ENCODE measurements at regions not wholly inside any gene's neighbourhood (a gene's known extent, or its start where the extent isn't known, plus 50 kb on each side); places are given as distances from the start of the nearest gene placed in this dataset.

GRCh38 chr9:25308549-25308948, 369.7 kb downstream of the TUSC1 start:
- no peak for DNase-seq
- no peak overlapping the region for H3K56ac ChIP-seq (ENCODE audit: extremely low read depth, insufficient read depth, low read length)
- no peak for TF ChIP-seq CEBPB (IDR thresholded peaks at IDR 0.05; ENCODE audit: low read depth, low read length)
- H4K5ac ChIP-seq (ENCODE audit: low read depth, low read length) = no peak overlapping the region
- WGBS, 2 experiments (ENCODE audit: extremely low coverage in 2 of 2, insufficient read length in 1 of 2) = no CpG with 5 or more reads among the region's 1 CpG
- no peak overlapping the region for H3K4me3 ChIP-seq (ENCODE audit: insufficient read depth, low read depth, low read length)
- dilution Hi-C loops (cut with HindIII; ENCODE audit: low sequenced_read_pairs, unreplicated experiment) = no loop called here
- H2AFZ ChIP-seq (replicated peaks; ENCODE audit: low read length, poor library complexity) = no peak overlapping the region
- no peak overlapping the region for H3K27ac ChIP-seq (ENCODE audit: insufficient read depth, low read length)
- no peak overlapping the region for H4K8ac ChIP-seq (ENCODE audit: low read depth in 2 of 2, low read length in 2 of 2)
- H2BK20ac ChIP-seq (ENCODE audit: low read depth, low read length) = no peak overlapping the region
- H3K4ac ChIP-seq (ENCODE audit: low read depth, low read length) = no peak overlapping the region
- H3K36me3 ChIP-seq (ENCODE audit: control insufficient read depth, insufficient read depth, low read length) = no peaks in the 10 kb centered on the region
- ATAC-seq (ENCODE audit: low read depth) = no peak
- in situ Hi-C loops (cut with MboI; ENCODE audit: low sequenced_read_pairs) = no loop called here
- no peaks in the 10 kb centered on the region for H3K9me1 ChIP-seq (ENCODE audit: insufficient read depth, low read length)
- no peak overlapping the region for H3K9ac ChIP-seq (ENCODE audit: low read depth, low read length)
- peaks cover 2% of the 10 kb centered on the region; the same call in 1 of the 2 replicates for H3K9me3 ChIP-seq (ENCODE audit: control insufficient read depth, insufficient read depth, low read length)
- no peaks in the 10 kb centered on the region for H3K4me1 ChIP-seq (ENCODE audit: control insufficient read depth, insufficient read depth, low read length)
- CTCF ChIA-PET = interaction anchor here (0.6 kb wide), 1 partner anchor 1582 kb away, joined by 6 read pairs; no protein-coding TSS in a partner anchor
- no peak overlapping the region for H2AK5ac ChIP-seq (ENCODE audit: low read depth, low read length)
- intact Hi-C loops (cut with micrococcal nuclease) = no loop called here
- H3K18ac ChIP-seq (ENCODE audit: low read depth, low read length) = no peak overlapping the region
- H3K23ac ChIP-seq (ENCODE audit: low read depth, low read length) = no peak overlapping the region
- no peaks in the 10 kb centered on the region for H3K27me3 ChIP-seq (ENCODE audit: control insufficient read depth, insufficient read depth, low read length)
- no peak overlapping the region for H2BK120ac ChIP-seq (ENCODE audit: low read depth, low read length)
- H3K79me1 ChIP-seq (ENCODE audit: low read depth in 1 of 2, low read length in 2 of 2) = no peaks in the 10 kb centered on the region
- no peak overlapping the region for H3K4me2 ChIP-seq (ENCODE audit: low read depth, low read length)
- no peak overlapping the region for H2AK9ac ChIP-seq (replicated peaks; ENCODE audit: low read depth, low read length, poor library complexity)
- BruUV-seq (replicated peaks) = no TSS peak
- H3K14ac ChIP-seq (replicated peaks; ENCODE audit: low read depth, low read length) = no peak overlapping the region
- no peak overlapping the region for H4K91ac ChIP-seq (ENCODE audit: insufficient read depth, low read depth, low read length)
- no peak overlapping the region for H2BK5ac ChIP-seq (ENCODE audit: low read depth, low read length, poor library complexity, severe bottlenecking)
- POLR2A ChIA-PET (ENCODE audit: unreplicated experiment) = no interaction called here
- no peak overlapping the region for H2BK15ac ChIP-seq (ENCODE audit: low read depth, low read length)
- no peaks in the 10 kb centered on the region for H4K20me1 ChIP-seq (ENCODE audit: insufficient read depth, low read length)

All from IMR-90 (cell line).